ENCODE measurements at regions not wholly inside any gene's neighbourhood (a gene's known extent, or its start where the extent isn't known, plus 50 kb on each side); places are given as distances from the start of the nearest gene placed in this dataset.

- TF ChIP-seq, protein P1, sequence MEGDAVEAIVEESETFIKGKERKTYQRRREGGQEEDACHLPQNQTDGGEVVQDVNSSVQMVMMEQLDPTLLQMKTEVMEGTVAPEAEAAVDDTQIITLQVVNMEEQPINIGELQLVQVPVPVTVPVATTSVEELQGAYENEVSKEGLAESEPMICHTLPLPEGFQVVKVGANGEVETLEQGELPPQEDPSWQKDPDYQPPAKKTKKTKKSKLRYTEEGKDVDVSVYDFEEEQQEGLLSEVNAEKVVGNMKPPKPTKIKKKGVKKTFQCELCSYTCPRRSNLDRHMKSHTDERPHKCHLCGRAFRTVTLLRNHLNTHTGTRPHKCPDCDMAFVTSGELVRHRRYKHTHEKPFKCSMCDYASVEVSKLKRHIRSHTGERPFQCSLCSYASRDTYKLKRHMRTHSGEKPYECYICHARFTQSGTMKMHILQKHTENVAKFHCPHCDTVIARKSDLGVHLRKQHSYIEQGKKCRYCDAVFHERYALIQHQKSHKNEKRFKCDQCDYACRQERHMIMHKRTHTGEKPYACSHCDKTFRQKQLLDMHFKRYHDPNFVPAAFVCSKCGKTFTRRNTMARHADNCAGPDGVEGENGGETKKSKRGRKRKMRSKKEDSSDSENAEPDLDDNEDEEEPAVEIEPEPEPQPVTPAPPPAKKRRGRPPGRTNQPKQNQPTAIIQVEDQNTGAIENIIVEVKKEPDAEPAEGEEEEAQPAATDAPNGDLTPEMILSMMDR (tag by site-specific recombination; IDR thresholded peaks at IDR 0.05) = no peak
- TF ChIP-seq KLF1 (tag by site-specific recombination; IDR thresholded peaks at IDR 0.05) (no peak), ZBTB11 (tag by site-specific recombination; conservative IDR thresholded peaks at IDR 0.05; ENCODE audit: low read depth) (no peak), SP3 (tag by site-specific recombination; IDR thresholded peaks at IDR 0.05) (no peak)
Observed at GRCh38 chr2:75994759-75995158, 284.0 kb upstream of the GCFC2 start.

Measured in HEK293 (cell line).